HG03280 (cell line): ENCODE measurements at regions not wholly inside any gene's neighbourhood (a gene's known extent, or its start where the extent isn't known, plus 50 kb on each side); places are given as distances from the start of the nearest gene placed in this dataset.
"Not testable (repeated sequence)": the region's sequence is repeated elsewhere in the genome, so short reads cannot be mapped to it uniquely, and the experiment has no call there.

ENCODE experiments used
- ATAC-seq: cut with Tn5 transposase; IDR thresholded peaks from one replicate; pipeline ENCODE4 v1.9.1; 2021; ENCODE audit warnings: mild to moderate bottlenecking, moderate library complexity; ENCODE audit not compliant: unreplicated experiment

DNA sequence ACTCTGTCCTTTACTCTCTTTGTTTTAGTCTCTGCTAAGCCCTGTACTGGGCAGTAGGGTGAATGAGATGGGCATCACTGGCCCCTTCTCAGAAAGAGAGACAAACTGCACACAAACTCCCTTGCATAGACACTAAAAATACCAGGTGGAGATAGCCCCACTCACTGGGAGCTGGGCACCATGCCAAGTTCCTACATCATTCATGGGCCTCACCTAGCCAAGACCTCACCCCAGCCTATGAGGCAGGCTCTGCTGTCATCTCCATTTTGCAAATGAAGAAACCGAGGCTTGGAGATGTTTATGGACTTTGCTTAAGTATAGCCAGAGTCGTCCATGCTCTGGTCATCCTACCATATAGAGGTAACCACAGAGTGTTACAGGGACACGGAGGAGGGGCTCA, 499.8 kb upstream of the CDH11 start:
- ATAC-seq, result no peak

DNA sequence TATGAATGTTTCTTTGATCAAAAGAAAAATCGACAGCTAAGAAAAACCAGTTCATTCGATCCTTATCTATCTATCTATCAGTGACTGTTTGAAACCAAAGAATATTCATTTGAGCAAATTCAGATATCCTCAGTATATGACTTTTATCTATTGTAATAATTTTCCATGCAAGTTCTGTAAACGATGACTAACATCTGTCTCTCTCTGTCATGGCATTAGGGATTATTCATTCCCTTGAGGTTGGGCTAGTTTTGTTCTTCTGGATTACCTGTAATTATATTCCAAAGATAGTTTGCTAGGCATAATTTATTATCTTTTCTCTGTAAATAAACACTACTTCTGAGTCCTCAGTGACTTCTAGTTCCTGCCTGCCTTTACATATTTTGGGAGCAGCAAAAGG, 497.7 kb upstream of the CDH11 start:
- ATAC-seq, result no peak

GRCh38 chr16:65618931-65619330, 497.1 kb upstream of the CDH11 start:
- ATAC-seq, result no peak

- no peak for ATAC-seq
Observed at GRCh38 chr16:65618333-65618732, 496.5 kb upstream of the CDH11 start.

DNA sequence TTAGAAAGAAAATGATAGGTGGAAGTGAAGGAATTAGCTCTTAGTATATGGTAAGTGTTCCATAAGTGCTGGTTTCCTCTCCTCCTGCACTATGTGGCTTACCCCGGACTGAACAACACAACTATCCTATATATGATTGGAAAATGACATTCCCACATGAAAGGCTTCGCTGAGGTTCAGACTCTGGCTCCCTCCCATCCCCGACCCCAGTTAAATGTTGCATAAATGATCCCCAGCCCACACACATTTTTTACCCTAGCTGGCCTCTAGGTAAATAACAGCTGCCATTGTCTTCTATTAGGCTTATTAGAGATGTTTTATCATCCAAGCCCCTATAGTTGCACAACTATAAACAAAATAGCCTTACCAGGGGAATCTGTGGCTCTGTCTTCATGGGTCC, 495.6 kb upstream of the CDH11 start:
- ATAC-seq, result no peak

DNA sequence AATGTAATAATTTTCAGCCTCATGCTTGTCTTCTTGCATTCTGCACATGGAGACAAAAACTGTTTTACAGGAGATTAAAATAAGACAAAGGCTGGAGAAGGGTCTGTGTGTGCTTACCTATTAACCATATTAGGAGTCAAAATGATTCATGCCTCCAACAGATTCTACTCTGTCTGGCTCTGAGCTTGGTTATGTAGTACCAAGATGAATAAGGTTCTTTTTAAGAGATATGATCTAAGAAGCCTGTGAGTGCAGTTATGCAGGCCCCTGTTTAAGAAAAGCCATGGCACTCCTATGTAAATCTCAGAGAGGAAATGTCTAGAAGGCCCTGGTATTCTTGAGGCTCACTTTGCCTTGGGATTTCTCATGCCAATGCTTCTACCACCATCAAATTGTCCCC, 486.6 kb upstream of the CDH11 start:
- no peak for ATAC-seq

DNA sequence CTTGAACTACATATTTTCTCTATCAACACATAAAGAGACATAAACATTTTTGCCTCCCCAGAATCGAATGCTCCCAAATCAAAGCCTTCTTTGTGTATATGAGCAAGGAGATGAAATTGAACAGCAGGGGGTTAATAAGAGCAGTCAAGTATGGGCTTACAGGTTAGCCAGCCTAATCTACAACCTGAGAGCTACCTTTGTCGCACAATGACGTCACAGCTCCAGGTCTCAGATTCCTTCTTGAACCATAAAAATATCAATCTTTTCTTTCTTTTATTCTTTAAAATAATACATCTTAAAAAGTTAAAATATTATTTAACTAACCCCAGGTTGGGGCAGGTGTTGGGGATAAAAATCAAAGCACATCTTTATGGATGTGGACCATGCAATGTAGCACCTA, 482.9 kb upstream of the CDH11 start:
- no peak for ATAC-seq

GRCh38 chr16:65601781-65602180, 479.9 kb upstream of the CDH11 start:
- no peak for ATAC-seq

GRCh38 chr16:65600629-65601028, 478.8 kb upstream of the CDH11 start:
- ATAC-seq, result no peak

- ATAC-seq, result no peak
Observed at GRCh38 chr16:65600046-65600445, 478.2 kb upstream of the CDH11 start.

DNA sequence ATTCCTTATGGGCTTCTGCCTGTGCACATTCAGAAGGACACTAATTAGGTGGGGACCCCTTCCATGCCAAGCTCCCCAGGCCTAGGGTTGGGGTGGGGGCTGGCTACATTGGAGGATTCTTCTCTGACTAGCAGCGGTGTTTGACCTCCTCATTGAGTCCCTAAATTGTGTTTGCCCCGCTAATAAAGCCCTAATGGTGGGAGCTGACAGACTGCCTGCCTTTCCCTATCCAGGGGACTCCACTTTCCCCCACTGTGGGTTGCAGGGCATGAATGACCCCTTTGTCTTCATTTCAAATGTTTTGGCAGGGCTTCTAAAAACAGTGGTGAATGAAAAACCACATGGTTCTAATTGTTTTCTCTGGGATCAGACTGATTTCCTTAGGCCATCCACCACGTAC, 476.8 kb upstream of the CDH11 start:
- no peak for ATAC-seq

DNA sequence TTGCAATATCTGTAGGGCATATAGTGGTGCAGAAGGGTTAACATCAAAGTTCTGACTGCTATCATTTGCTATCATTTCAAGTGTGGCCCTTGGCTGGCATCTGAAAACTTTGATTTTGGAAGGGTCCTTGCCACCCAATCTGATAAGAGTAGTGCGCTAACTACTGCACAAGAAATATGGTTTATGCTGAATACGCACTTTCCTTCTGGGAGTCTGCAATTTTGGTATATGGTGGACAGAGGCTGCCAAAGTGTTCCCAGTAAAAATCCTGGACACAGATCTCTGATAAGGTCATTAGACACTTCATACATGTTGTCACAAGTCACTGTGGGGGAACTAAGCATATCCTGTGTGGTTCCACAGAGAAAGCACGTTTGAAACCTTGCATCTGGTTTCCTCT, 461.6 kb upstream of the CDH11 start:
- ATAC-seq, result no peak

DNA sequence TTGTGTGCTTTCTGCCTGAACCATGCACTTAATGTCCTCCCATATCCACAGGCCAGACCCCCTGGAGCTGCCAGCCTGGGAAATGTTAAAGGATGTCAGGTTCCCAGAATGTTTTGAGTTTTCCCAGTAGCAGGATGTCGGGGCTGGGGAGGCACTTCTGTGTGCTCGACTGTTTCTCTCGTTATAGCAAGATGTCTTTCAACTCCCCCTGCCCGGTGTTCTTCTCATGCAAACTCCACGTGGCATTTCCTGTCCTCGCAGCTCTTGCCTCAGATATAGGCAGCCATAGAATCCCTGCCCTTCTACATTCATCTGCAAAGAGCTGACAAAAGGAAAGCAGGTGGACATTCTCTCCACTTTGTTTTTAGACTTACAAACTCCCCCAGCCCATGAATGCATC, 457.2 kb upstream of the CDH11 start:
- ATAC-seq, result no peak

DNA sequence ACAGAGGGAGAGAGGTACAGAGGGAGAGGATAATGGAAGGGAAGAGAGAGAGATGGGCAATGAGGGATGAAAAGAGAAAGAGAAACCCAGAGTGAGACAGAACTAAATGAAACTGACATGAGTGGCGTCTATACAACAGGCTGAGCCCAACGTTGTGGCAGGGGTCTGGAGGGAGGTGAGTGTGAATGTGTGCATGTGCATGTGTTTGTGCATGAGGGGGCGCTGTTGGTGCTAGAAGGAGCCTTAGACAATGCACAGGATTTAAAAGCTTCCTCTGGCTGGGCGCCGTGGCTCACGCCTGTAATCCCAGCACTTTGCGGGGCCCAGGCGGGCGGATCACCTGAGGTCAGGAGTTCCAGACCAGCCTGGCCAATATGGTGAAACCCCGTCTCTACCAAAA, 454.8 kb upstream of the CDH11 start:
- ATAC-seq, result no peak

DNA sequence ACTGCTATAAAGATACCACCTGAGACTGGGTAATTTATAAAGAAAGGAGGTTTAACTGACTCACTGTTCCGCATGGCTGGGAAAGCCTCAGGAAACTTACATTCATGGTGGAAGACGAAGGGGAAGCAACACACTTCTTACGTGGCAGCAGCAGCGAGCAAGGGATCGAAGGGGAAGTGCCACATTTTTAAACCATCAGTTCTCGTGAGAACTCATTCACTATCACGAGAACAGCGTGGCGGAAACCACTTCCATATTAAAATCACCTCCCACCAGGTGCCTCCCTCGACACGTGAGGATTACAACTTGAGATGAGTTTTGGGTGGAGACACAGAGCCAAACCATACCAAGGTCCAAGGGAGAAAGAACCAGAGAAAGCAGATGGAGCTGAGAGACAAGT, 454.3 kb upstream of the CDH11 start:
- ATAC-seq, result no peak

DNA sequence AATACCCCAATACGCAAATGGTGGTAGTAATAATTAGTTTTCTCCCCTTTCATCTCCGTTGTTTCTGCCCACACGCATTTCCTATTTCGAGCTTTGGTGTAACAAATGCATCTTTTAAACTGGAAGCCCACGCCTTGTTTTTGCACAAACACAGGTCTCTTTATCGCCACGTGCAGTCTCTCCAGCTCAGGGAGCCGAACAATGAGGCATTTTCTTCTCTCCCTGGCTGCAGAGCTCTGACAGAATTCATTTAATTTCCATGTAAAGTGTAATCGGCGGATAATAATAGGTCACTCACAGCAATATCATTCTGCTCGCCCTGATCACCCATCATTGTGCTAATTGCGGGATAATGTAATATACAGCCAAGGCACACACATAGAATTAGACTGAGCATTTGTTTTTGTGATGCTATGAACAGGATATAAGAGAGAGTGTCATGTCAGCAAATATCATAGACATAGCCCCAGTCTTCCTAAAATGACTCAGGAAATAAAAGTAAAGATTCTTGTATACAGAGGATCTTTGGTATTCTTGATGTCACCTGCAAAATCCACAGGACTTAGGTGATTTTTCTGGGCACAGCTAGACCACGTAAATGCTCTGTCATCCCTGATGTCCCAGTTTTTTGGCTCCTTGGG, 452.6 kb upstream of the CDH11 start:
- ATAC-seq, result no peak

DNA sequence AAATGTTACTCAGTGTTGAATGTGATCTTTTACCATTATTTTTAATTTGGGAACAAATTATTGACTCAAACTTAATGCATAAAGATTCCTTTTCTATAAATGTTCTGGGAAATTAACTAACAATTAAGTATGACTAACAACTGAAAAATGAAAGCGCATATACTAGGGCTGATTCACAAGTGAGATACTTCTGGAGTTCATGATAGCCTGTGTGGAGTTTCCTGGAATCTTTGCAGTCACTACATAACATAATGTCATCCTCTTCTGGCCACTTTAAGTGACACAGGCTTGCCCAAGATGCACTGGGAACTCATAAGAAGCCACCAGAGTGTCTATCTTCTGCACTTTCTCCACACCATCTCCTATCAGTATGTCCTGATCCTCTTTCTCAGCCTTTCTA, 450.3 kb upstream of the CDH11 start:
- no peak for ATAC-seq

GRCh38 chr16:65570261-65570660, 448.4 kb upstream of the CDH11 start:
- ATAC-seq, result no peak

GRCh38 chr16:65559846-65560245, 438.0 kb upstream of the CDH11 start:
- no peak for ATAC-seq

GRCh38 chr16:65549689-65550088, 427.8 kb upstream of the CDH11 start:
- ATAC-seq, result not testable (repeated sequence)

DNA sequence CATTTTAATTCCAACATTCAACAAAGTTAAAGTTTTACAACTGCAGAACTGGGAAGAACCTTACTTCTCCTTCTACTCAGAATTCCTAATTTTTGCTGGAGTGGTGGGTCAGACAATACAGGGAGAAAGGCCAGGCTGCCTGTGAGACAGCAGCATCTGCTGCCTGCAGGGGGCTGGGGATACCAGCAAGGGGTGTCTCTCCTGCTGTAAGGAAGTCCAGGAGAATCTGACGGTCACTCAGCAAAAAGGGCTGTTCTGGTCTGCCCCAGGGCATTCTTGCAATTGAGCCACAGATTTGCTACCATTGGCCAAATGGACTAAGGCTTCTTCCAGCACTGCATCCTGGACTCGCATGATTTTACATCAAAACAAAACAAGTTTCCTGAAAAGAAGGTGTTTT, 426.6 kb upstream of the CDH11 start:
- no peak for ATAC-seq

DNA sequence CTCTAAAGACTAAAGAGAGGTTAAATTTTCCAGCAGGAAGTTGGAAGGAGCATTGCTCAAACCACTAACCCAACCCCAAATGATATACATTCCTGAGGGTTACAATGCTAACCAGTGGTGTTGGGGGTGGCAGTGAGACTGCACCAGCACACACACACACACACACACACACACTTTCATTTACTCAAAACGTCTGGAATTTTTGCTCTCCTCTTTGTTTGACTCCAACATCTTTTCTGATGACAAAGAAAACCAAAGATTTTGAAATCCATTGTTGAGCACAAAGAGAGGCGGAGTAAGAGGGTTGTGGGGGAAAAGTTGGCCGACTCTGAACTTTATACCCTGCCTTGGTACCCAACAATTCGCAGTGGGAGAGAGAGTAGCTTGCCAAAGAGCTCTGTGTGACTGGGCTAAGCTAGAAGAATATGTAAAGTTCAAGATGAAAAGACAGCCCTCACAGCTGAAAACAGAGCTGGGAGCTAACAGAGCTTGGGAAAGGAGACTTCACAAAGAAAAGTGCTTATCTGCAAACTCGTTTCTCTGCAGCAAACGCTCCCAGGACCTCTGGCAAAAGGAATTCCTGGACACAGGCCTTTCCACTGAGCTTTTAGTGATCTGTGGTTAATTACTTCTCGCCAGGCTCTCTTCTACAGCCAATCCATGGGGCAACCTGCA, 426.0 kb upstream of the CDH11 start:
- no peak for ATAC-seq

DNA sequence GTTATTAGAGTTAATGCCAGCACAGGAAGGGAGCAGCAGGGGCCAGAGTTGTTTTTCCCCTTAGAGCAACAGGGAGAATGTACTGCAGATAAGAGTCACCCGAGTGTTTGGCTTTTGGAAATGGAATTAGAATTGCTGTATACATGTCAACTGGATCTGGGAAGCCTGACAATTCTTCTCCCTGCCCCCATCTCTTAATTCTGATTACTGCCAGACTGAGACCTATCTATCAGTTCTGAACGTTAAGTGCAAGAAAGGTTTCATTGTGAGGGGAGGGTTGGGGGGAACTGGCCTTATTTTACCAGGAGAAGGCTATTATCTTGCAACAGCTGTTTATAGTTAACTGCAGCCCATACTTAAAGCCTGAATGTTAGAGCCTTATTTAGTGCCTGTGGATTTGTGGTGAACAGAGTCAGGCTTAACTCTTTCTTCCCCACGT, 424.5 kb upstream of the CDH11 start:
- ATAC-seq, result no peak
